ENCODE measurements at regions not wholly inside any gene's neighbourhood (a gene's known extent, or its start where the extent isn't known, plus 50 kb on each side); places are given as distances from the start of the nearest gene placed in this dataset.

- no peak for TF ChIP-seq EZH2 (IDR thresholded peaks at IDR 0.05)
- no peak for TF ChIP-seq FOXP2 (optimal IDR thresholded peaks at IDR 0.05; ENCODE audit: control extremely low read depth, extremely low read length, insufficient read depth)
- no peak for TF ChIP-seq POLR2AphosphoS5 (IDR thresholded peaks at IDR 0.05; ENCODE audit: borderline replicate concordance, low read depth, low read length)
- no peaks in the 10 kb centered on the region for H3K9me3 ChIP-seq (ENCODE audit: low read depth, low read length)
- H3K9ac ChIP-seq (ENCODE audit: insufficient read length) = no peak overlapping the region
- H3K4me3 ChIP-seq = no peak overlapping the region
- H3K36me3 ChIP-seq (ENCODE audit: insufficient read depth, low read length) = no peaks in the 10 kb centered on the region
- no peak overlapping the region for H3K27ac ChIP-seq
- no peak for DNase-seq (ENCODE audit: low read depth, low spot score)
Observed at GRCh38 chr5:68459093-68459809, 243.7 kb downstream of the PIK3R1 start.

DNA sequence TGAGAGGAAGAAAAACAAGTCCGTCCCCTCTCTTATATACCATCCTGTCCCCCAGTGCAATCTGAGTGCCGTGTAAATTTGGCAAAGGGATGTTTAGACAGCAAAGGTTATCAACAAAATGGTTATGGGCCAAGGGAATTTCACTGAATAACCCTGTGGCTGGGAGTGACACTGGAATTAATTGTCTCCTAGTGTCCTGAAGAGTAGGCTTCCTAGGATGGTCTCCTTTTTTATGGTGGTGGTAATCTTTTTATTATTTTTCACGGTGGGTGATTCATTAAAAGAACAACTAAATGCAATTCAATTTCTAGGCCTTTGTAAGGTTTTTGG, 244.2 kb downstream of the PIK3R1 start:
- Histone ChIP-seq H3K9me3 (ENCODE audit: low read depth, low read length) (no peaks in the 10 kb centered on the region), H3K36me3 (ENCODE audit: insufficient read depth, low read length) (no peaks in the 10 kb centered on the region), H3K4me3 (no peak overlapping the region), H3K9ac (ENCODE audit: insufficient read length) (no peak overlapping the region), H3K27ac (no peak overlapping the region)
- no peak for TF ChIP-seq FOXP2 (optimal IDR thresholded peaks at IDR 0.05; ENCODE audit: control extremely low read depth, extremely low read length, insufficient read depth)
- DNase-seq (ENCODE audit: low read depth, low spot score) = no peak

- no peak for TF ChIP-seq EZH2 (IDR thresholded peaks at IDR 0.05)
- TF ChIP-seq FOXP2 (optimal IDR thresholded peaks at IDR 0.05; ENCODE audit: control extremely low read depth, extremely low read length, insufficient read depth) = no peak
- no peak for TF ChIP-seq POLR2AphosphoS5 (IDR thresholded peaks at IDR 0.05; ENCODE audit: borderline replicate concordance, low read depth, low read length)
- no peak overlapping the region for H3K27ac ChIP-seq
- H3K9me3 ChIP-seq (ENCODE audit: low read depth, low read length) = no peaks in the 10 kb centered on the region
- H3K36me3 ChIP-seq (ENCODE audit: insufficient read depth, low read length) = no peaks in the 10 kb centered on the region
- H3K4me3 ChIP-seq = no peak overlapping the region
- no peak overlapping the region for H3K9ac ChIP-seq (ENCODE audit: insufficient read length)
- peak; percentile 67 for DNase-seq (ENCODE audit: low read depth, low spot score)
Observed at GRCh38 chr5:68460147-68460798, 244.7 kb downstream of the PIK3R1 start.

GRCh38 chr5:68463606-68464005, 248.1 kb downstream of the PIK3R1 start:
- no peak for DNase-seq (ENCODE audit: low read depth, low spot score)
- Histone ChIP-seq H3K9ac (ENCODE audit: insufficient read length) (no peak overlapping the region), H3K4me3 (no peak overlapping the region), H3K27ac (no peak overlapping the region), H3K9me3 (ENCODE audit: low read depth, low read length) (no peaks in the 10 kb centered on the region), H3K36me3 (ENCODE audit: insufficient read depth, low read length) (no peaks in the 10 kb centered on the region)
- no peak for TF ChIP-seq EZH2 (IDR thresholded peaks at IDR 0.05)
- no peak for TF ChIP-seq FOXP2 (optimal IDR thresholded peaks at IDR 0.05; ENCODE audit: control extremely low read depth, extremely low read length, insufficient read depth)
- no peak for TF ChIP-seq POLR2AphosphoS5 (IDR thresholded peaks at IDR 0.05; ENCODE audit: borderline replicate concordance, low read depth, low read length)

DNA sequence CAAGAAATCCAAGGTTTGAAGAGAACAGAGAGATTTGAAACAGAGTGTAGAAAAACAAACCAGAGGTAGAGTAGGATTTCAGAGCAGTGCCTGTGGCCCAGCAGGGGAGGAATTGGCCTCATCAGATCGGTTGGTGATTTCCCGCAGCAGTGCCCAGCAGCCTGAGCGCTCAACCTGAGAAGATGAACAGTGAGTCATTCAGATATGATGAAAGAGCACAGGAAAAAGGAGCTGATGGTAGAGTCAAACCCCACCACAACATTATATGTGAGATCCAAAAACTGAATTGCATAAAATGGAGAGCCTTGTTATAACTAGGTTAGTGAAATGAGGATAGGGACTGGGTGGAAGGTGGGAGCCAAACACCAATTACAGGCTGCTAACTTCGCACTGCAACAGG, 248.9 kb downstream of the PIK3R1 start:
- H3K36me3 ChIP-seq (ENCODE audit: insufficient read depth, low read length) = no peaks in the 10 kb centered on the region
- H3K4me3 ChIP-seq = no peak overlapping the region
- TF ChIP-seq POLR2AphosphoS5 (IDR thresholded peaks at IDR 0.05; ENCODE audit: borderline replicate concordance, low read depth, low read length) (no peak), FOXP2 (optimal IDR thresholded peaks at IDR 0.05; ENCODE audit: control extremely low read depth, extremely low read length, insufficient read depth) (no peak), EZH2 (IDR thresholded peaks at IDR 0.05) (no peak)
- no peak overlapping the region for H3K27ac ChIP-seq
- no peaks in the 10 kb centered on the region for H3K9me3 ChIP-seq (ENCODE audit: low read depth, low read length)
- H3K9ac ChIP-seq (ENCODE audit: insufficient read length) = no peak overlapping the region
- DNase-seq (ENCODE audit: low read depth, low spot score) = no peak

DNA sequence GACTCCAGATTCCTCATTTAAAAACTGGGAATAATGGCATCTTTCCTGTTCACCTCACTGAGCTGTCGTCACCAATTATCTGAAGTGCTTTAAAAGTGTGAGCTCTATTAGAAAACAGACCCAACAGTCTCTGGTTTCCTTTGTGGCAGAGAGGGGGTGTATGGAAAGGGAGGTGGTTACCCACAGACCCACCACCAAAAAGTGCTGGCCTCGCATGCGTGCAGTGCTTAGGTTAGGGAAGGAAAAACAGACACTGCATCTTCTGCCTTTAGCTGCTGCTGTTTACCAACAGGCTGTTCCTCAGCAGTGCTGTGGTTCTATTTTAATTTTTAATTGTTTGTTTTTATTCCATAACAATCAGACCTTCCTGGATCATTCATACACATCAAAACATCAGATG, 249.6 kb downstream of the PIK3R1 start:
- no peak for DNase-seq (ENCODE audit: low read depth, low spot score)
- Histone ChIP-seq H3K36me3 (ENCODE audit: insufficient read depth, low read length) (no peaks in the 10 kb centered on the region), H3K4me3 (no peak overlapping the region), H3K27ac (no peak overlapping the region), H3K9ac (ENCODE audit: insufficient read length) (no peak overlapping the region), H3K9me3 (ENCODE audit: low read depth, low read length) (no peaks in the 10 kb centered on the region)
- TF ChIP-seq POLR2AphosphoS5 (IDR thresholded peaks at IDR 0.05; ENCODE audit: borderline replicate concordance, low read depth, low read length) (no peak), FOXP2 (optimal IDR thresholded peaks at IDR 0.05; ENCODE audit: control extremely low read depth, extremely low read length, insufficient read depth) (no peak), EZH2 (IDR thresholded peaks at IDR 0.05) (no peak)

- H3K9ac ChIP-seq (ENCODE audit: insufficient read length) = no peak overlapping the region
- no peak overlapping the region for H3K27ac ChIP-seq
- no peaks in the 10 kb centered on the region for H3K36me3 ChIP-seq (ENCODE audit: insufficient read depth, low read length)
- DNase-seq (ENCODE audit: low read depth, low spot score) = no peak
- no peak for TF ChIP-seq POLR2AphosphoS5 (IDR thresholded peaks at IDR 0.05; ENCODE audit: borderline replicate concordance, low read depth, low read length)
- TF ChIP-seq FOXP2 (optimal IDR thresholded peaks at IDR 0.05; ENCODE audit: control extremely low read depth, extremely low read length, insufficient read depth) = no peak
- TF ChIP-seq EZH2 (IDR thresholded peaks at IDR 0.05) = no peak
- H3K9me3 ChIP-seq (ENCODE audit: low read depth, low read length) = no peaks in the 10 kb centered on the region
- H3K4me3 ChIP-seq = no peak overlapping the region
Observed at GRCh38 chr5:68465934-68466551, 250.5 kb downstream of the PIK3R1 start.

- no peaks in the 10 kb centered on the region for H3K9me3 ChIP-seq (ENCODE audit: low read depth, low read length)
- H3K36me3 ChIP-seq (ENCODE audit: insufficient read depth, low read length) = no peaks in the 10 kb centered on the region
- TF ChIP-seq FOXP2 (optimal IDR thresholded peaks at IDR 0.05; ENCODE audit: control extremely low read depth, extremely low read length, insufficient read depth) (no peak), EZH2 (IDR thresholded peaks at IDR 0.05) (no peak), POLR2AphosphoS5 (IDR thresholded peaks at IDR 0.05; ENCODE audit: borderline replicate concordance, low read depth, low read length) (no peak)
- DNase-seq (ENCODE audit: low read depth, low spot score) = no peak
- H3K4me3 ChIP-seq = no peak overlapping the region
- H3K27ac ChIP-seq = no peak overlapping the region
- no peak overlapping the region for H3K9ac ChIP-seq (ENCODE audit: insufficient read length)
Observed at GRCh38 chr5:68467208-68467607, 251.7 kb downstream of the PIK3R1 start.
